Mammary epithelial cell (primary cell): ENCODE measurements at regions not wholly inside any gene's neighbourhood (a gene's known extent, or its start where the extent isn't known, plus 50 kb on each side); places are given as distances from the start of the nearest gene placed in this dataset.
"Not testable (repeated sequence)": the region's sequence is repeated elsewhere in the genome, so short reads cannot be mapped to it uniquely, and the experiment has no call there.

Source experiments
- EZH2 ChIP-seq: IDR thresholded peaks from 2 replicates; pipeline ENCODE4 v1.6.1; 2012; ENCODE audit warnings: low read length, inconsistent platforms, borderline replicate concordance
- TF ChIP-seq, protein P1 (sequence below), 2 donors: IDR thresholded peaks in 1 of 2; conservative IDR thresholded peaks in 1 of 2; 2 replicates each; pipeline ENCODE4 v1.5.1; 2011 to 2012; ENCODE audit warnings: inconsistent platforms in 2 of 2, low read length in 2 of 2, mild to moderate bottlenecking in 2 of 2, control low read depth in 1 of 2, low read depth in 1 of 2; ENCODE audit not compliant: insufficient read depth in 1 of 2; ENCODE audit errors: extremely low read depth in 1 of 2

- TF ChIP-seq, protein P1, sequence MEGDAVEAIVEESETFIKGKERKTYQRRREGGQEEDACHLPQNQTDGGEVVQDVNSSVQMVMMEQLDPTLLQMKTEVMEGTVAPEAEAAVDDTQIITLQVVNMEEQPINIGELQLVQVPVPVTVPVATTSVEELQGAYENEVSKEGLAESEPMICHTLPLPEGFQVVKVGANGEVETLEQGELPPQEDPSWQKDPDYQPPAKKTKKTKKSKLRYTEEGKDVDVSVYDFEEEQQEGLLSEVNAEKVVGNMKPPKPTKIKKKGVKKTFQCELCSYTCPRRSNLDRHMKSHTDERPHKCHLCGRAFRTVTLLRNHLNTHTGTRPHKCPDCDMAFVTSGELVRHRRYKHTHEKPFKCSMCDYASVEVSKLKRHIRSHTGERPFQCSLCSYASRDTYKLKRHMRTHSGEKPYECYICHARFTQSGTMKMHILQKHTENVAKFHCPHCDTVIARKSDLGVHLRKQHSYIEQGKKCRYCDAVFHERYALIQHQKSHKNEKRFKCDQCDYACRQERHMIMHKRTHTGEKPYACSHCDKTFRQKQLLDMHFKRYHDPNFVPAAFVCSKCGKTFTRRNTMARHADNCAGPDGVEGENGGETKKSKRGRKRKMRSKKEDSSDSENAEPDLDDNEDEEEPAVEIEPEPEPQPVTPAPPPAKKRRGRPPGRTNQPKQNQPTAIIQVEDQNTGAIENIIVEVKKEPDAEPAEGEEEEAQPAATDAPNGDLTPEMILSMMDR (conservative IDR thresholded peaks at IDR 0.05 in 1 of 2, IDR thresholded peaks at IDR 0.05 in 1 of 2; ENCODE audit: extremely low read depth in 1 of 2, insufficient read depth in 1 of 2, low read depth in 1 of 2, low read length in 2 of 2), result not testable (repeated sequence)
- not testable (repeated sequence) for TF ChIP-seq EZH2
Observed at GRCh38 chr1:104288322-104288721, 538.6 kb downstream of the AMY1C start.
